NCI-H524 treated with DMSO at 0.1 percent for 48 hours (cell line): ENCODE measurements at regions not wholly inside any gene's neighbourhood (a gene's known extent, or its start where the extent isn't known, plus 50 kb on each side); places are given as distances from the start of the nearest gene placed in this dataset.

Source experiments
- DNase-seq: peaks from one replicate; lab custom pipeline; 2025; lab: John Stamatoyannopoulos, UW

DNA sequence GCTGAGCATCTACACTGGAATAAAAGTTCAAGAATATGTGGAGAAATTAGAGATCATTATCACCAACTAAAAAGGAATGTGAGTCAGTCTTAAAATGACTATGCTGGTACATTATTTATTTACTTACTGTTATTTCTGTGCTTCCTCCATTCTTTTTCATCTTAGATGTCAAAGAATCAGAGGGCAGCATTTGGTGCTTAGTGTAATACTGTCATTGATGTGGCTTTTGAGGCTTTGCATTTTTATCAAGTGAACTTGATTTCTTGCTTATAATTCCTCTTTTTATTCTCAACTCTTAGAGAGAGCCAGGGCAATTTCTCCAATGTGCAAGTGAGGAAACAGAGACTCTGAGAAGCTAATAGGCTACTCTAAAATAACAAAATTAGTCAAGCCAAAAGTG lies 163.7 kb upstream of the TRPC7 start:
- DNase-seq = no peak

DNA sequence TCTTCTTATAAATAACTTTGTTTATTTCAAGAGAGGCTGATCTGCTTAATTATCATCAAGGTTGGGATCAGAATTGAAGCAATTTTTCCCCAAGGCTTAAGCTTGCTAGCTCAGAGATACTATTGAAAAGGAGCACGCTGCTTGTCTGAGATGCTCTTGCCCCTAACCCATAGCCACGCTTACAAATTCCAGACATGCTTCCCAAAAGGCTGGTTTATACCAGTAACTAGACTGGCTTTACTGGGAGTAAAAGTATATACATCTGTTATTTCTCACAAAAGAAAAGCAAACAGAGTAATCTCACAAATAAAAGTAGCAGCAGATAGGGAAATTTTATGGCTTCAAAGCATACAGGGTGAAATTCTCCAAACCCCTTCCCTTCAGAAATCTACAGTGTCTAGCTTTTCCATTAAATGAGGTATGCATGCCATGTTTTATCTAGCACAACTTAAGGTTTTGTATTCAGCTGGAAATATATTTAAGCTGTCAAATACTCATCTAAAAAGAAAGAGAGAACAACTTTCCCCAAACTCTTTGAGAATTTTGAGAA lies 163.2 kb upstream of the TRPC7 start:
- no peak for DNase-seq

DNA sequence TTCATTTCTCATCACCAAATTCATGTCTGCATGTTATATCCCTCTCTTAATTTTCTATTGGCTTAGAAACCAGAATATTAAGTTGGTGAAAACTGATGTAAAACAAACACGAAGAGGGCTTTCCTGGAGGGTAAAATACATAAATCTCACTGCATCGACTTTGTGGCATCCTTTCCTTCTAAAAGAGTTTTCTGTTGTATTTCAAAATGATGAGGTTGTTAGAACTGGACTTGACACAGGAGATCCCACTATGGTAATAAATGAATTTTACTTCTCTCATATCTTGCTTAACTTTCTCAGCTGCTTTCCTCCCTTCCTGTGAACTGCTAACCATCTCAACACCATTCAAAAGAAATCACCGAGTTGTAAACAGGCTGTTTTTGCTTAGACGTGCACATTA lies 162.0 kb upstream of the TRPC7 start:
- DNase-seq = no peak

DNA sequence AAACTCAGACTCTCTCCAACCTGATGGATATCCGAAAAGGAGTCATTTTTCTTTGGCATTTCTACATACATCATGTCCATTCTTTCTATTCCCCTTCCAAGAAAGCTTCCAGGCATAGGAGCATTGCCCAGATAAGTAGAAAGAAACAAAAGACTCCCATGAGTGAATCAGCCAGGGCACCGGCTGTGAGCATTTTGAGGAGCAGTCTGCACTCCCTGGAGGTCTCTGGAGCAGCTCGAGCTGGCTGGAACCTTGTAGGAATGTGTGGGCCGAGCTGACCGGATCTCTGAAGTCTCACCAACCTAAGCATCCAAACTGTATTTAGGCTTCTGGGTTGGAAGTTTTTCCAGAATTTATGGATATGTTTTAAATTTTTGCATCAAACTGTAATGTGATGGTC lies 161.4 kb upstream of the TRPC7 start:
- no peak for DNase-seq

DNA sequence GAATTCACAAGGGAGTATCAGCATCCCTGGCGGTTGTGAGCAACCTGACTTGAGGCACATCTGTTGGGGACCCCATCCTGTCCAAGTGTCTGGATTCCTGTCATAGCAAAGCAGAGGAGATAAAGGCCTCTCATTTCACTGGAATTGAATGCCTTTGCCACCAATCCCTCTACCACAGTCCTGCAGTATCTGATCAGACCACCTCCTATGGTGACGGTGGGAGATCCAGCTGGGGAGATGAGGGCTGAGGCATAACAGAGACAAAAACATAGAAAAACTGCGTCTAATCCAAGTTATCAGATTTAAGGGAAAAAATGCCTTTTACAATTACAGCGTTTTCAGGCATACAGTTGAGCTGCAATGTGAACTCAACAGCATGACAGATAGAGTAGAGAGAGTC lies 160.7 kb upstream of the TRPC7 start:
- no peak for DNase-seq

DNA sequence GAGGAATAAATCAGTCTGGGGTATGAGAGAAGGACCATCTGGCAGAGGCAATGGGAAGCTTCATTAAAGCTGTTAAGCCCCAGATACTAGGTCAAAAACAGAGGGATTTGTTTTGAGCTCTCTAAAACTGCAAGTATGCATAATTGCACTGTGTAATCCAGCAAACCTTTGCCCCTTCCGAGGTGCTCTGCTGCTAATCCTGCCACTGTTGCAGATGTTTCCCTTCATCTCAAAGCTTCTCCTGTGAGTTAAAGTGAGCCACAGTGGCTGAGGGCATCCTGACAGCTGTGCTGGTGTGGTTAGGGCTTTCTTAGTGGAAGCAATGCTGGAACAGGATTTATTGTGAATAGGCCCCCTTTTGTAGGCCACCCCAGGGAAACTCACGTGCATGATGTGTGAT lies 160.3 kb upstream of the TRPC7 start:
- DNase-seq = peak; percentile 96

DNA sequence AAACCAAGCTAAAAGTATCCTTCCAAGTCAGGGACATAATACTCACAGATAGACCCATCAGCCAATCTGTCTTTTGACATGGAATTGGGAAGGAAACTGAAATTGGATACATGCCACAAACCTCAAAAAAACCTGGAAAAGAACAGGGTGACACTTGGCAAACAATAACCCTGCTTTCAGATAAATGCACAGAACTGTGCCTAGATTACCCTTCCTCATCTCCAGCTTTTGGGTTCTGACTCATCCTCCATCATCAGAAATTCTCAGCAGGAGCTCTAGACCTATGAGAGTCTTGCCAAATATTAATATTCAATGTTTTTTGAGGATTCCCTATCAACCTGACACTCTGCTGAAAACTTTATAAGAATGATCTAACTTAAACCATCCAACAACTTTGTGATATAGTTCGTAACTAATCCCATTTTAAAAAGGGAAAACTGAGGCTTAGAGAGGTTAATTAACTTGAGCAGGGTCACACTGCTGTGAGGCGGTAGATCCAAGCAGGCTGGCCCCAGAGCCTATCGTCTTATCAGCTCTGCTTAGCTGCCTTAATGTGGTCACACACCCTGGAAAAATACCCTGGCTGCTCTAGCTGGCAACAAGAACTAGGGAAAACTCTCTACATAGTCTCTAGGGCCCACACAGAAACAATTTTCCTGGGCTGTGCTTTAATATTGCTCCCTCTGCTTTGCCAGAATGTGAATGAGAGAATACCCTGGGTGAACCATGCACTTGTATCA lies 157.0 kb upstream of the TRPC7 start:
- no peak for DNase-seq

DNA sequence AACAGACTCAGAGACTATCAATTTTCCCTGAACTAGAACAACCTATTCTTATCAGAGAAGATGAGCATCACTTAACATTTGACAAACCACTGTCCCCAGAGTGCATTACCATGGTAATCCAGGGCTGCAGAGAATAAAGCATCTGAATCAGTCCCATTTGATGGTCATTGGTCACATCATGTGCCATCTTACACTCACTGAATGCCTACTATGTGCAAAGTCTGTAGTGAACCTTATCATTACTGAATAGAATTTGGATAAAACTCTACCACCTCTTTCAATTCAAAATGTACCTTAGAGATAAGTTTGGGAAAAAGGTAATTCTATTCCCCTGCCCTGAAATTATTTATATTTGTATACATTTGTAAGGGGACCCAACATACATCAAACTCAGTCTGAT lies 156.4 kb upstream of the TRPC7 start:
- no peak for DNase-seq

DNA sequence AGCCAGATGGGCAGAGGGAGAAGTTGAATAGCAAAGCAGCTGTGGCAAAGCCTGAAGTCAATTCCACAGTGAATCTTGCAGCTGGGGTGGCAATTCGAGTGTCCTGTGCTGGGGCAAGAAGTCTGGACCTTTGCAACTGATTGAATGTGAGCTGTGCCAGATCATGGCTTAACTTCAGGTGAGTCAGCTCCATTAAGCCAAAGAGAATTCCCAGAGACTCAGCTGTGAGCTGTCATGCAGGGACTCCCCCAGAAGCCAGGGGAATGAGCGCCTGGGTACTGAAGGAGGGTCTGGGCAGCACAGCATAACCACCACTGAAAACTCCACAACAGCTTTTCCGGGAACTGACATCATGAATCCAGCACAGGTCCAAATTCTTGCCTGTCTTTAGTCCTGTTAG lies 153.5 kb upstream of the TRPC7 start:
- DNase-seq = peak; percentile 56

DNA sequence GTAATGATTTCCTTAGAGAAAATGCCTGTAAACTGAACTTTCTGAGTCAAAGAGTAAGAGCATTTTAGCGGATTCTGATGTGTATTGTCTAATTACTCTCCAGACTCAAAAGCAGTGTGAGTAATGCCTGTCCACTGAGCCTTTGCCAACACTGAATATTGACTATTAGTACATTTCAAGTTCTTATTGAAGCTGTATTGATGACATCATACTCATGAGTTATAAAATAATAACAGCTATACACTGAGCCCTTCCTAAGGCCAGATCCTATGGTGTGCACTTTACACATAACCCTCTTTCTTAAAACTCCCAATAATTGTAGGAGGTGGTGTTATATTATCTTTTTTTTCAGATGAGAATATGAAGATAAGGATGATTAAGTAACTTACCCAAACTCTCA lies 152.8 kb upstream of the TRPC7 start:
- DNase-seq = no peak

DNA sequence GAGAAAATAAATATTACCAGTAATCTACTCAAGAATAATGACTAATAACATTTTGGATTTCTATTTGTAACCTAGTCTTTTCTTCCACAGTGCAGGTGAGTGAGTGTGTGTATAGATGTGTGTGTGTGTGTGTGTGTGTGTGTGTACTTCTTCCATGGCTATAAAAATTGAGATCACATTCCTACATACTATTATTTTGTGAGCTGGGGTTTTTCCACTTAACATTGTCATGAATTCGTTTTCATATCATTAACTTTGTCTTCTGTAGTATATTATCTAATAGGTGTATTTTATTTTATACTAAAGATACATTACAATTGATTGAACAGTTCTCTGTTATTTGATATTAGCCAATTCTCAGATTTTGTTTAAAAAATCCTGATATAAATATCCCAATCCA lies 152.4 kb upstream of the TRPC7 start:
- DNase-seq = no peak

DNA sequence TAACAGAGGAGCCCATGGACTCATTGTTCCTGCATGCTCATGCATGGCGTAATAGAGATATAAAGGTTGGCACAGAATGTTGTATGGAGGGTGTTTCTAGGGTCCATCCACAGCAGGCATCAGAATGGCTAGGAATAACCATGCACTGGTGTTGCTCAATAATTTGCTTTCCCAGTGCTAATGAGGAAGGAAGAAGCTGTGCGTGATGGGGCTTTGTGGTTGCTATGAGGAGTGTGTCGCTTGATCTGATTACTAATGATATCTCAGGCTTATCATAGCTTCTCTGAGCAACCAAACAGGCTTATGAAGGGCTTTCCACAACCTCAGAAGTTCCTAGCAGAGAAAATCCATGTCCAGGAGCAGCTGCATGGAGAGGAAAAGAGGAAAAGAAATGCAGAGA lies 151.3 kb upstream of the TRPC7 start:
- DNase-seq = no peak

DNA sequence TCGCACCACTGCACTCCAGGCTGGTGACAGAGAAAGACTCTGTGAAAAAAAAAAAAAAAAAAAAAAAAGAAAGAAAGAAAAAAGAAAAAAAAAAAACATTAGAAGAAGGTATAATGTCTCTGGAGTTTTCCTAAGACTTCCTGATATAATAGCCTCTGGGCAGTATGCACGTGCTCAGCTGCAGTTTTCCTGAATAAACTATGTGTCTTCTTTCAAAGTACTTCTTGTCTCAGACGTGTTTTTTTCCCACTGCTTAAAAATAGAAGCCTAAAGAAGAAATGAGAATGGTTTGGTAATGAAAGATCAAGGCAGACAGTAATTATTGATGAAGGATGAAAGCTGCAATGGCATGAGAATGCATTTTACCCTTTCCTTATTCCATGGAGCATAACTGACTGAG lies 148.1 kb upstream of the TRPC7 start:
- no peak for DNase-seq

DNA sequence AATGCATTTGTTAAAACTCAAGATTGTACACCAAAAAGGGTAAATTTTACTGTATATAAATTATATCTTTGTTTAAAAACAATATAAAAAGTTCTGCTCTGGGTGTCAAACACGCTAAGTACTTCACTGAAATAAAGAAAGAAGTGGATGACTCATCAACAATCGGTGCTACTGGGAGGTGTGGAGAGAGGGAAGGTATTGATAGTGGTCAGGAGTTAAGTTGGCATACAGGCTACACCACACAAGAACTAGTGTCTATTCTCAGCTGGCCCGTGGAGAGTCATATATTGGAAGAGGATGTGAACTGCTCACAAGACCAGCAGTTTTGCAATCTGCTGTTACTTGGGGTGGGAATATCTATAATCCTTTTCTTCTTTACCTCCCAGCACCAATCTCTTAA lies 145.7 kb upstream of the TRPC7 start:
- no peak for DNase-seq

DNA sequence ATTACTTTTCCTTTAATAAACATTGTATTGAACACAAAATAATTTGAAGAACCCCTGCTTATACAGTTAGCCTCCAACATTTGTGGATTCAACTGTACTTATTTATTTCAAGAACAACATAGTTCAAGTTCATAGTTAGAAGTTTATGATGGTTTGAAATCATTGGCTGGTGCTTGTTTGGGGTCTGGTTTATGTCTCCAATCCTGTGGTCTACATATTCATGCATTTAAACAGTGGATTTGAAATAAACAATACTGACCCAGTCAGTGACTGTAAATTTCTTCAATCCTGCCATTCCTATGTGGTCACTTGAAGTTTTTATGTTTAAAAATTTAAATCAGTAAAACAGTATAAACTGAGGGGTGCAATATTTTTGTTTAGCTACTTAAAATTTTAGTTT lies 145.1 kb upstream of the TRPC7 start:
- DNase-seq = no peak

DNA sequence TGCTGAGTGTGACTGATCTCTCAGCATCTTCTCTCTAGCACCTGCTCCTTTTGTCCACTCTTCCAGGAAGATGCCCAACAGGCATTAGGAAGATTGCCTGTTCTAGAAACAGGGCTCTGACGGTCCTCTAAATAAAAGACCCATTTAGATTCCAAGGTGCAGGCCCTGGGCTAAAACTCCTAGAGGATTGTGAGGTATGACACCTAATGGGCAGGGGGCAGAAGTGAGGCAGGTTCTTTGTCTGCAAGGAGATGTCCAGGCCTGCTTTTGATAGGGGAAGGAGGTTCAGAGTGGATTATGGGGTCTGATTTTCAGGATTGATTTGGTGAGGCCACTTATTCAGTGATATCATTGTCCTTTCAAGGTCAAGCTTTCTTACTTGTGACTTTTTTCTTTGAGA lies 140.8 kb upstream of the TRPC7 start:
- DNase-seq = no peak

DNA sequence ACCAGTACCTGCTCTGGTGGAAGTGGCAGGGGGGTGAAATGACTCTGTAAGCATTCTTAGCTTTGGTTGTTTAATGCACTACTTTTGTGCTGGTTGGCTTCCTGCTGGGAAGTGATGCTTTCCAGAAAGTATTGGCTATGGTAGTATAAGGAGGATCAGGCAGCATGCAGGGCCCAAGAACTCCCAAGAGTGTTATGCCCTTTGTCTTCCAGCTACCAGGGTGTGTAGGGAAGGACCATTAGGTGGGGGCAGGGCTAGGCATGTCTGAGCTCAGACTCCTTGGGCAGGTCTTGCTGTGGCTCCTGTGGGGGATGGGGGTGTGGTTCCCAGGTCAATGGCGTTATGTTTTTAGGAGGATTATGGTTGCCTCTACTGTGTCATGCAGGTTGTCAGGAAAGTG lies 135.8 kb upstream of the TRPC7 start:
- DNase-seq = no peak

DNA sequence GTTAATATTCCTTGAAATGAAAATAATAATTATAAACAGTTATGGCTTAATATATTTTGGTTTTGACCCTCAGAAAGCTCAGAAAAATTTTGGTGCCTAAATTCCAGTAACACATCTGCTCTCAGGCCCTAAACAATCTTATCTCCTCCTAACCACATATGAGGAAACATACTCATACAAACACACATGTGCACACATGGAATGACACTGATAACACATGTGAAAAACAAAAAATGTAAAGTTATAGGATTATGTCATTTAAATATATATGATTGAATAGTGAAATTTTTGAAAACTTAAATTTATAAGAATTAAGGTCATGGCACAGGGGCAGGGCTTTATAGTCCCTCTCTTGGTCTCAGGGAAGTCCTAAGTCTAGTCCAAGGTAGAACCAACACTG lies 127.2 kb upstream of the TRPC7 start:
- DNase-seq = no peak

DNA sequence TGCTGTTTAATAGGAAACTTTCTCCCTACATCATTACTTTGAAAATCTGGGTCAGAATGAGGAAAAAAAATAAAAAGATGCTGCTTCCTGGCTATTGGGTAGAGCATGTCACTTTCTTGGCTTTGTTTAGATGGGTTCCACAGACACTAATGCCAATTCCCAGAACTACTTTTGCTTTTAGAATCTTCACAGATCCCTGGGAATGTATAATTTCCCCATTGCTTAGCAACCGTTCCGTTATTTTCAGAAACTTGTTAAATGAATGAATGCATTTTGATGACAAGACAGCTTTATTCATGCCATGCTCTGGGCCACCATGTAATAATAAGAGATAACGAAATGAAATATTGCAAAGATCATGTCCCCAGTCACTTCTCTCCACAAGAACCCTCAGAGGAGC lies 126.5 kb upstream of the TRPC7 start:
- DNase-seq = no peak

DNA sequence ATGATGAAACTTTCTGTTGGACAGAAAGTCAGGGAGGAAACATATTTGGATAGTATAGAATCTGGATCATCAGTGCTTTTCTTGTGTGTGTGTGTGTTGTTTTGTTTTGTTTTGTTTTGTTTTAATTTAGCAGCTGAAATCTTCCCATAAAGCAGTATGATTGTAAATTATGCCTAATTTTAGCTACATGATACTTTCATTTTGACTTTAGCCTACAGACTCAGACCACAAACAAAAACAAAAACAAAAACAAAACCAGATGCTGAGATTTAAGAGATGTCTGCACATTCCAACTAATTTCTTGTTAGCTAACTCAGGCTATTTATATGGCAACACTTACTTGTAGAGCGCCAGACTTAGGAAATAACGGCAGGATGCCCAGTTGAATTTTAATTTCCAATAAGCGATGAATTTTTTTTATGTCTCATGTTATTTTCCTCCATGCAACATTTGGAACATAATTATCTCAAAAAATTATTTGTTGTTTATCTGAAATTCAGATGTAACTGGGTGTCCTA lies 119.5 kb upstream of the TRPC7 start:
- DNase-seq = no peak

DNA sequence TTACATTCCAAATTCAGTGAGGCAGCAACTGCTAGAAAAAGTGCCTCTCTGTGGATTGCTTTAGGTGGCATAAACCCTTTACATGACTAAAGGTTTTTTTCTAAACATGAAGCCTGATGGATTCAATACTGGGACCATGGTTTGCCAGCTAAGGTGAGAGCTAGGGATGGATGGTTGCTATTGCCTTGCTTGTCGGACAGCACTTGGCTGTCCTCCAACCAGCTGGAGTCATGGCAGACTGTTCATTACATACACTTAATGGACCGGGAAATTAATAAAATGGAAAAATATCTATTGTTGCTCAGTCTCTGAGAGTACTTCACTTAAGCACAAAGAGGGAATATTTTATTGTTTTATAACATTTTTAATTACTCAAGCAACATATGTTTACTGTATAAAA lies 116.9 kb upstream of the TRPC7 start:
- DNase-seq = no peak

DNA sequence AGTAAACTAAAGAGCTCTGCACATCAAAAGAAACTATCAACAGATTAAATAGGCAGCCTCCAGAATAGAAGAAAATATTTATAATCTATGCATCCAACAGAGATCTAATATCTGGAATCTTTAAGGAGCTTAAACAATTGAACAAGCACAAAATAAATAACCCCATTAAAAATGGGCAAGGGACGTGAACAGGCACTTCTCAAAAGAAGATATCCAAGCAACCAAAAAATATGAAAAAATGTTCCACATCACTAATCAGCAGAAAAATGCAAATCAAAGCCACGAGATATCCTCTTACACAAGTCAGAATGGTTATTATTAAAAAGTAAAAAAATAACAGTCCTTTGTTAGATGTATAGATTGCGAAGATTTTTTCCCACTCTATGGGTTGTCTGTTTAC lies 109.1 kb upstream of the TRPC7 start:
- DNase-seq = no peak

DNA sequence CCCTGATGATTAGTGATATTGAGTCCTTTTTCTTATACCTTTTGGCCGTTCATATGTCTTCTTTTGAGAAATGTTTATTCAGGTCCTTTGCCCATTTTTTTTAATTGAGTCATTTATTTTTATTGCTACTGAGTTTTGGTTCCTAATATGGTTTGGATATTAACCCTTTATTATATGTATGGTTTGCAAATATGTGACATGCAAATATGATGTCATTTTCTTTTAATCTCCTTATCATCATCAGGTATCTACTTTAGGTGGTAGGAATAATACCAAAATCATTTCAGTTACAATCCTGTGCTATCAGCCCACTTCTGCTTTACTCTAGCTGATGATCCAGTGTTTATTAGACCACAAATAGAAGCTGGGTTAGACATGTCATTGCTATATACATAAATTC lies 102.3 kb upstream of the TRPC7 start:
- DNase-seq = no peak

DNA sequence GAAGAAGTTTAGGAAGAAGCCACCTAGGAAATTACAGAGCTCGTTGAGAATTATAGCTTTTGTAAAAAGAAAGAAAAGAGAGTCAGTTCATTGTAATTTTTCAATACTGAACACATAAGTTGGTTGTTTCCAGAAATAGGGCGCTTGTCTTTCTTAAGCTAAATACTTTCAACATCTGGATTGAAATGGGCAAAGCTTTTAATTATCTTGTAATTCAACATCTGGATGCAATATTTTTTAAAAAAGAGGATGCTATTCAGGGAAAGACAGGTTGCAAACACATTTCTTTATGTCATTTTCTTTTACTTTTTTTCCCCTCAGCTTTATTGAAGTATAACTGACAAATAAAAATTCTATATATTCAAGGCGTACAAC lies 100.7 kb upstream of the TRPC7 start:
- DNase-seq = no peak
